A549 (cell line): ENCODE measurements at regions not wholly inside any gene's neighbourhood (a gene's known extent, or its start where the extent isn't known, plus 50 kb on each side); places are given as distances from the start of the nearest gene placed in this dataset.

Experiments used
- ATAC-seq, 2 experiments: fragments of 200-7000 bp in 1 of 2; fragments of >200 bp in 1 of 2; cut with Nextera tagmentation in 1 of 2; cut with Tn5 transposase in 1 of 2; 3 replicates each; pipeline versions ENCODE4 v1.8.0 to v1.9.1; 2018 to 2020; ENCODE audit warnings: mild to moderate bottlenecking in 1 of 2, moderate library complexity in 1 of 2
- CTCF ChIA-PET: fragments of 300-600 bp; sonication (Branson Sonifier 250); formaldehyde crosslinking; extraction: SDS; loops from one replicate; lab custom pipeline; 2021; ENCODE audit warnings: antibody characterized with exemption, inconsistent platforms; lab: Yijun Ruan, JAX
- POLR2A ChIA-PET: fragments of 350-600 bp; formaldehyde crosslinking; extraction: SDS; loops from one replicate; lab custom pipeline; 2021; ENCODE audit warnings: antibody characterized with exemption, inconsistent platforms; lab: Yijun Ruan, JAX
- DNase-seq, 2 experiments: peaks; one replicate each; pipeline versions ENCODE4 v3.0.0 to v3.0.0-alpha.2; 2011 to 2016; ENCODE audit warnings: low read depth in 1 of 2, low spot score in 1 of 2
- FAIRE-seq: peaks from 2 replicates; lab custom pipeline; 2011; peaks lifted over from hg19 to GRCh38; lab: Jason Lieb, UNC
- H3K27ac ChIP-seq, 2 experiments: fragments of >200 bp; sonication (Bioruptor Twin); formaldehyde crosslinking; 3 replicates each; pipeline ENCODE4 v1.5.1; 2016 to 2017
- H3K4me1 ChIP-seq: fragments of >200 bp; sonication (Bioruptor Twin); formaldehyde crosslinking; 3 replicates; pipeline ENCODE4 v1.6.1; 2016
- H3K4me2 ChIP-seq: fragments of >200 bp; sonication (Bioruptor Twin); formaldehyde crosslinking; 3 replicates; pipeline ENCODE4 v1.6.1; 2016
- H3K4me3 ChIP-seq: fragments of >200 bp; sonication (Bioruptor Twin); formaldehyde crosslinking; 3 replicates; pipeline ENCODE4 v1.5.1; 2016
- H3K9me3 ChIP-seq: fragments of >200 bp; sonication (Bioruptor Twin); formaldehyde crosslinking; 3 replicates; pipeline ENCODE4 v1.6.1; 2016
- BHLHE40 ChIP-seq: IDR thresholded peaks from 2 replicates; pipeline ENCODE4 v1.6.1; 2012; ENCODE audit warnings: low read depth, low read length, inconsistent platforms
- CBX8 ChIP-seq: fragments of 200-600 bp; sonication (generic); IDR thresholded peaks from 2 replicates; pipeline ENCODE4 v1.6.1; 2016
- CEBPB ChIP-seq, 2 experiments: fragments of >200 bp in 1 of 2; sonication (Bioruptor Twin) in 1 of 2; formaldehyde crosslinking in 1 of 2; IDR thresholded peaks; 2 replicates each; pipeline ENCODE4 v1.6.1; 2012 to 2016
- CHD4 ChIP-seq: fragments of 200-600 bp; sonication (generic); IDR thresholded peaks from 2 replicates; pipeline ENCODE4 v1.6.1; 2016; ENCODE audit warnings: antibody characterized with exemption, mild to moderate bottlenecking, borderline replicate concordance
- EHF ChIP-seq: fragments of 250-450 bp; sonication (Bioruptor Pico); IDR thresholded peaks from 2 replicates; pipeline ENCODE4 v1.5.0; 2020; ENCODE audit warnings: mild to moderate bottlenecking
- ESRRA ChIP-seq: fragments of 150-350 bp; IDR thresholded peaks from 2 replicates; pipeline ENCODE4 v1.6.1; 2014; ENCODE audit warnings: mild to moderate bottlenecking, low read length, borderline replicate concordance
- FOSB ChIP-seq: fragments of 250-450 bp; sonication (Bioruptor Pico); IDR thresholded peaks from 2 replicates; pipeline ENCODE4 v1.5.0; 2020; ENCODE audit warnings: mild to moderate bottlenecking, moderate library complexity
- FOSL2 ChIP-seq, 2 experiments: fragments of 450-650 bp in 1 of 2; fragments of >200 bp in 1 of 2; sonication (Bioruptor Twin) in 1 of 2; formaldehyde crosslinking; IDR thresholded peaks; 2 replicates each; pipeline versions ENCODE4 v1.5.0 to v1.6.1; 2016 to 2020; ENCODE audit warnings: mild to moderate bottlenecking in 1 of 2, moderate library complexity in 1 of 2
- FOXS1 ChIP-seq: fragments of 250-450 bp; sonication (Bioruptor Pico); IDR thresholded peaks from 2 replicates; pipeline ENCODE4 v1.5.0; 2020; ENCODE audit warnings: mild to moderate bottlenecking, moderate library complexity
- HDAC2 ChIP-seq: fragments of 200-600 bp; sonication (generic); IDR thresholded peaks from 2 replicates; pipeline ENCODE4 v1.6.1; 2016
- HEYL ChIP-seq: fragments of 250-450 bp; sonication (Bioruptor Pico); IDR thresholded peaks from 2 replicates; pipeline ENCODE4 v1.8.0; 2021; ENCODE audit warnings: mild to moderate bottlenecking, moderate library complexity
- HOXA7 ChIP-seq: fragments of 250-450 bp; sonication (Bioruptor Pico); IDR thresholded peaks from 2 replicates; pipeline ENCODE4 v1.5.0; 2020; ENCODE audit warnings: mild to moderate bottlenecking, moderate library complexity
- JUNB ChIP-seq: fragments of >200 bp; sonication (Bioruptor Twin); formaldehyde crosslinking; IDR thresholded peaks from 2 replicates; pipeline ENCODE4 v1.6.1; 2016
- KDM5A ChIP-seq: fragments of 200-600 bp; sonication (generic); IDR thresholded peaks from 2 replicates; pipeline ENCODE4 v1.6.1; 2016; ENCODE audit warnings: antibody characterized with exemption, mild to moderate bottlenecking
- MAZ ChIP-seq: fragments of 150-350 bp; IDR thresholded peaks from 2 replicates; pipeline ENCODE4 v1.6.1; 2014; ENCODE audit warnings: antibody characterized with exemption, low read depth, low read length, borderline replicate concordance
- NFE2L2 ChIP-seq: fragments of 150-350 bp; conservative IDR thresholded peaks from 2 replicates; pipeline ENCODE4 v1.6.1; 2014; ENCODE audit warnings: low read length
- NPAS2 ChIP-seq: fragments of 250-450 bp; sonication (Bioruptor Pico); IDR thresholded peaks from 2 replicates; pipeline ENCODE4 v1.8.0; 2022; ENCODE audit warnings: mild to moderate bottlenecking, moderate library complexity, borderline replicate concordance
- NR3C1 ChIP-seq: fragments of >200 bp; sonication (Bioruptor Twin); formaldehyde crosslinking; IDR thresholded peaks from 3 replicates; pipeline ENCODE4 v1.6.1; 2017
- POLR2A ChIP-seq: IDR thresholded peaks from 2 replicates; pipeline ENCODE4 v1.6.1; 2012; ENCODE audit warnings: mild to moderate bottlenecking, low read length
- POLR2AphosphoS2 ChIP-seq: conservative IDR thresholded peaks from 2 replicates; pipeline ENCODE4 v1.6.1; 2012; ENCODE audit warnings: low read length, improper control_type of control experiment, inconsistent platforms
- RAD21 ChIP-seq, 2 experiments: fragments of >200 bp in 1 of 2; sonication (Bioruptor Twin) in 1 of 2; formaldehyde crosslinking in 1 of 2; IDR thresholded peaks in 1 of 2; conservative IDR thresholded peaks in 1 of 2; 2 replicates in 1 of 2; 3 replicates in 1 of 2; pipeline ENCODE4 v1.6.1; 2012 to 2018; ENCODE audit warnings: inconsistent platforms in 1 of 2
- SREBF2 ChIP-seq: fragments of 450-650 bp; IDR thresholded peaks from 2 replicates; pipeline ENCODE4 v1.6.1; 2014; ENCODE audit warnings: mild to moderate bottlenecking, moderate library complexity
- TFCP2L1 ChIP-seq: fragments of 250-450 bp; sonication (Bioruptor Pico); IDR thresholded peaks from 2 replicates; pipeline ENCODE4 v1.5.0; 2021; ENCODE audit warnings: mild to moderate bottlenecking
- TP53 ChIP-seq: fragments of 250-450 bp; sonication (Bioruptor Pico); IDR thresholded peaks from 2 replicates; pipeline ENCODE4 v1.5.0; 2021; ENCODE audit warnings: mild to moderate bottlenecking, moderate library complexity
- ZNF302 ChIP-seq: fragments of 250-450 bp; sonication (Bioruptor Pico); IDR thresholded peaks from 2 replicates; pipeline ENCODE4 v1.9.0; 2021; ENCODE audit warnings: inconsistent platforms, mild to moderate bottlenecking, moderate library complexity
- WGBS: methylation state at CpG from one replicate; pipeline ENCODE4 v1.1.6; 2017; ENCODE audit errors: missing lambda C conversion rate; 5-methylcytosine and 5-hydroxymethylcytosine counted together
- TF ChIP-seq, protein P1 (sequence below): fragments of 250-450 bp; sonication (Bioruptor Pico); IDR thresholded peaks from 2 replicates; pipeline ENCODE4 v1.5.0; 2021; ENCODE audit warnings: mild to moderate bottlenecking, moderate library complexity, borderline replicate concordance
- TF ChIP-seq, protein P2 (sequence below): fragments of 200-600 bp; sonication (generic); IDR thresholded peaks from 2 replicates; pipeline ENCODE4 v1.6.1; 2016; ENCODE audit warnings: antibody characterized with exemption, mild to moderate bottlenecking, moderate library complexity

DNA sequence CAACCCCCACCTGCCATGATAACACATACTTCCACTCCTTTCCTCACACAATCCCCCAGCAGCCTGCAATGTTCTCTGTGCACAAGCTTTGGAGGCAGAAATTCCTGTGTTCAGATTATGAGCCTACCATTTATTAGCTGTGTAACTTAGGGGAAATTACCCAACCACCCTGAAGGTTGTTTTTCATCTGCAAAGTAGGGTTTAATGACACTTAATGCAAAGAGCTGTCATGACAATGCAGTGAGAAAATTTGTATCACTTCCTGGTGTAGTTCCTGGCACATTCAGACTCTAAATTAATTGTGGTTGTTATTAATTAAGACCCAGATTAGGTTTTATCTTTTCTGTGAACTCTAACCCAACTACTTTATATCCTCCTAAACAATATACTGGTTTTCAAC is 122.4 kb upstream of the DYRK2 start (continued):
- TF ChIP-seq, protein P1, sequence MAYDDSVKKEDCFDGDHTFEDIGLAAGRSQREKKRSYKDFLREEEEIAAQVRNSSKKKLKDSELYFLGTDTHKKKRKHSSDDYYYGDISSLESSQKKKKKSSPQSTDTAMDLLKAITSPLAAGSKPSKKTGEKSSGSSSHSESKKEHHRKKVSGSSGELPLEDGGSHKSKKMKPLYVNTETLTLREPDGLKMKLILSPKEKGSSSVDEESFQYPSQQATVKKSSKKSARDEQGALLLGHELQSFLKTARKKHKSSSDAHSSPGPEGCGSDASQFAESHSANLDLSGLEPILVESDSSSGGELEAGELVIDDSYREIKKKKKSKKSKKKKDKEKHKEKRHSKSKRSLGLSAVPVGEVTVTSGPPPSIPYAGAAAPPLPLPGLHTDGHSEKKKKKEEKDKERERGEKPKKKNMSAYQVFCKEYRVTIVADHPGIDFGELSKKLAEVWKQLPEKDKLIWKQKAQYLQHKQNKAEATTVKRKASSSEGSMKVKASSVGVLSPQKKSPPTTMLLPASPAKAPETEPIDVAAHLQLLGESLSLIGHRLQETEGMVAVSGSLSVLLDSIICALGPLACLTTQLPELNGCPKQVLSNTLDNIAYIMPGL (CRISPR knock-in tag) = no peak

DNA sequence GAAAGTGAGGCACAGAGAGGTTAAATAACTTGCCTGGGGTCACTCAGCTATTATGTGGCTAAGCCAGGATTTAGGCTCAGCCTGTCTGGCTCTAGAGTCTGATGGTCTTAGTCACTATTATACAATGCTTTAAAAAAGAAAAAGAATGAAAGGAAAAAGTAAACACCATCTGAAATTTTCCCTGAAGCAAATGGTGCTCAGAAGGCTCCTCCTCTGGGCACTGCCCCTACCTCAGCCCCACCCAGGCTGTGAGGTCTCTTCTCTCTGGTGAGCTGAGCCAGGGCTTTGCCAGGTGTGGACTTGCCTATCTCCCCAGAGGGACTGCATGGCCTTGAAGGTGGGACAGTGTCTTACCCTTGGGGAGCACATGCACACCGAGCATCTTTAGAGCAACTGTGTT is 117.5 kb upstream of the DYRK2 start:
- WGBS = 47% methylated on average over 1 of the region's 1 CpG
- ChIA-PET CTCF (no interaction called here), POLR2A (no interaction called here)
- H3K4me1 ChIP-seq = peaks cover 22% of the 10 kb centered on the region
- H3K4me2 ChIP-seq = no peak overlapping the region
- ATAC-seq = no peak
- FAIRE-seq = no peak
- no peak overlapping the region for H3K4me3 ChIP-seq
- H3K9me3 ChIP-seq = no peaks in the 10 kb centered on the region
- TF ChIP-seq FOSB (CRISPR knock-in tag) (no peak), BHLHE40 (no peak), CHD4 (no peak), KDM5A (no peak), TFCP2L1 (CRISPR knock-in tag) (no peak), POLR2AphosphoS2 (no peak), ESRRA (no peak), EHF (no peak), TP53 (CRISPR knock-in tag) (no peak), HEYL (no peak), NR3C1 (no peak), MAZ (no peak), FOXS1 (CRISPR knock-in tag) (no peak), JUNB (no peak), POLR2A (no peak), NPAS2 (CRISPR knock-in tag) (no peak)
- TF ChIP-seq, protein P2, sequence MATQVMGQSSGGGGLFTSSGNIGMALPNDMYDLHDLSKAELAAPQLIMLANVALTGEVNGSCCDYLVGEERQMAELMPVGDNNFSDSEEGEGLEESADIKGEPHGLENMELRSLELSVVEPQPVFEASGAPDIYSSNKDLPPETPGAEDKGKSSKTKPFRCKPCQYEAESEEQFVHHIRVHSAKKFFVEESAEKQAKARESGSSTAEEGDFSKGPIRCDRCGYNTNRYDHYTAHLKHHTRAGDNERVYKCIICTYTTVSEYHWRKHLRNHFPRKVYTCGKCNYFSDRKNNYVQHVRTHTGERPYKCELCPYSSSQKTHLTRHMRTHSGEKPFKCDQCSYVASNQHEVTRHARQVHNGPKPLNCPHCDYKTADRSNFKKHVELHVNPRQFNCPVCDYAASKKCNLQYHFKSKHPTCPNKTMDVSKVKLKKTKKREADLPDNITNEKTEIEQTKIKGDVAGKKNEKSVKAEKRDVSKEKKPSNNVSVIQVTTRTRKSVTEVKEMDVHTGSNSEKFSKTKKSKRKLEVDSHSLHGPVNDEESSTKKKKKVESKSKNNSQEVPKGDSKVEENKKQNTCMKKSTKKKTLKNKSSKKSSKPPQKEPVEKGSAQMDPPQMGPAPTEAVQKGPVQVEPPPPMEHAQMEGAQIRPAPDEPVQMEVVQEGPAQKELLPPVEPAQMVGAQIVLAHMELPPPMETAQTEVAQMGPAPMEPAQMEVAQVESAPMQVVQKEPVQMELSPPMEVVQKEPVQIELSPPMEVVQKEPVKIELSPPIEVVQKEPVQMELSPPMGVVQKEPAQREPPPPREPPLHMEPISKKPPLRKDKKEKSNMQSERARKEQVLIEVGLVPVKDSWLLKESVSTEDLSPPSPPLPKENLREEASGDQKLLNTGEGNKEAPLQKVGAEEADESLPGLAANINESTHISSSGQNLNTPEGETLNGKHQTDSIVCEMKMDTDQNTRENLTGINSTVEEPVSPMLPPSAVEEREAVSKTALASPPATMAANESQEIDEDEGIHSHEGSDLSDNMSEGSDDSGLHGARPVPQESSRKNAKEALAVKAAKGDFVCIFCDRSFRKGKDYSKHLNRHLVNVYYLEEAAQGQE = no peak
- no peak overlapping the region for H3K27ac ChIP-seq
- no peak for DNase-seq

DNA sequence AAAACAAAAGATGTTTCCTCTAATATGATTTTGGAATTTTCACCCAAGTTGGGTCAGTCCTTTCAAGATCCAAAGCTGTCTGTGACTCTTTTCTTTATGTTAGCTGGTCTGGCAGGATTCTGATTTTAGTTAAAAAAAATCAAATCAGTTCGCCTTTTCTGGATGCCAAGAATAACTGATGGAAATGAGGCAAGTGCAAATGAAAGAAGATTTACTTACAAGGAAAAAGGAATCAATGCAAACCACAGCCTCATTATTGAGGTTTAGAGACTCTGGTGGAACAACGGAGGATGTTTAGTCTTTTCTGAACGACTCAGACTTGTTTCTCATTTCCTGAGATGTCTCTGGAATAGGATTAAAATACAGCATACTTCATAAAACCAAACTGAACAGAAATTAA is 117.0 kb upstream of the DYRK2 start:
- DNase-seq = no peak
- CTCF ChIA-PET = no interaction called here
- H3K4me2 ChIP-seq = no peak overlapping the region
- TF ChIP-seq ZNF302 (CRISPR knock-in tag) = no peak
- TF ChIP-seq, protein P1 (CRISPR knock-in tag) = no peak
- TF ChIP-seq MAZ = no peak
- no peak for TF ChIP-seq RAD21 (conservative IDR thresholded peaks at IDR 0.05 in 1 of 2, IDR thresholded peaks at IDR 0.05 in 1 of 2)
- TF ChIP-seq KDM5A = no peak
- no peak for TF ChIP-seq CBX8
- no peak for TF ChIP-seq CEBPB (IDR thresholded peaks at IDR 0.05)
- no peak for TF ChIP-seq JUNB
- no peak for TF ChIP-seq HOXA7 (CRISPR knock-in tag)
- TF ChIP-seq SREBF2 = no peak
- no peak for TF ChIP-seq NFE2L2
- no peak for TF ChIP-seq HDAC2
- no peak for TF ChIP-seq FOSL2 (IDR thresholded peaks at IDR 0.05)
- TF ChIP-seq FOSL2 (CRISPR knock-in tag; IDR thresholded peaks at IDR 0.05) = no peak
- TF ChIP-seq, all 56 proteins: peak for 0
- POLR2A ChIA-PET = no interaction called here
- Histone ChIP-seq H3K4me1 (peaks cover 22% of the 10 kb centered on the region), H3K27ac (no peak overlapping the region), H3K9me3 (no peaks in the 10 kb centered on the region), H3K4me3 (no peak overlapping the region)
- 44% methylated on average over 3 of the region's 3 CpGs for WGBS
- no peak for ATAC-seq
- FAIRE-seq = no peak
